ENCODE measurements at regions not wholly inside any gene's neighbourhood (a gene's known extent, or its start where the extent isn't known, plus 50 kb on each side); places are given as distances from the start of the nearest gene placed in this dataset.

DNA sequence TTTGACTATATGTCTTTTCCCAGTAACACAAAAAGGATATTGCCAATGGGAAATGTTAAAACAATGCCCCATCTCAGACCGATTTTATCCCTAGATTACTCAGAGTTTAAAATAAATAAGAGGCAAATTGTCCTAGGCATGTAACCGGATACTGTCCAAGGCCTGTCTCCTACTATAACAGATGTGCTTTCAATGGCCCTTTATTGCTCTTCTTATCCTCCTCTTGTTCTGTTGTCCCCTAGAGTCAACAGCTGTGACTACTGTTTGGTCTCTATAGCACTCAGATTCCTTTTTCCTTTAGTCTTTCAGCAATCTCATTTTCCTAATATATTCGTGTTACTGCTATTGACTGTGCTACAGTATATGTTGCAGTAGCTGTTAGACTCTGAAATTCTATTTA is 66.8 kb upstream of the PLS3 start:
- 17% methylated on average over 3 of the region's 3 CpGs for WGBS (ENCODE audit: insufficient coverage, insufficient replicate concordance, low lambda C conversion rate, missing lambda C conversion rate)
- no peak for TF ChIP-seq PAX5 (IDR thresholded peaks at IDR 0.05; ENCODE audit: borderline replicate concordance, low read depth, low read length)
- TF ChIP-seq, protein P1, sequence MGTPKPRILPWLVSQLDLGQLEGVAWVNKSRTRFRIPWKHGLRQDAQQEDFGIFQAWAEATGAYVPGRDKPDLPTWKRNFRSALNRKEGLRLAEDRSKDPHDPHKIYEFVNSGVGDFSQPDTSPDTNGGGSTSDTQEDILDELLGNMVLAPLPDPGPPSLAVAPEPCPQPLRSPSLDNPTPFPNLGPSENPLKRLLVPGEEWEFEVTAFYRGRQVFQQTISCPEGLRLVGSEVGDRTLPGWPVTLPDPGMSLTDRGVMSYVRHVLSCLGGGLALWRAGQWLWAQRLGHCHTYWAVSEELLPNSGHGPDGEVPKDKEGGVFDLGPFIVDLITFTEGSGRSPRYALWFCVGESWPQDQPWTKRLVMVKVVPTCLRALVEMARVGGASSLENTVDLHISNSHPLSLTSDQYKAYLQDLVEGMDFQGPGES (IDR thresholded peaks at IDR 0.05): no peak
- TF ChIP-seq NFXL1 (IDR thresholded peaks at IDR 0.05; ENCODE audit: borderline replicate concordance): no peak
- no peak for TF ChIP-seq IKZF2 (IDR thresholded peaks at IDR 0.05)
- TF ChIP-seq ZBED1 (IDR thresholded peaks at IDR 0.05; ENCODE audit: borderline replicate concordance): no peak
- TF ChIP-seq, protein P2, sequence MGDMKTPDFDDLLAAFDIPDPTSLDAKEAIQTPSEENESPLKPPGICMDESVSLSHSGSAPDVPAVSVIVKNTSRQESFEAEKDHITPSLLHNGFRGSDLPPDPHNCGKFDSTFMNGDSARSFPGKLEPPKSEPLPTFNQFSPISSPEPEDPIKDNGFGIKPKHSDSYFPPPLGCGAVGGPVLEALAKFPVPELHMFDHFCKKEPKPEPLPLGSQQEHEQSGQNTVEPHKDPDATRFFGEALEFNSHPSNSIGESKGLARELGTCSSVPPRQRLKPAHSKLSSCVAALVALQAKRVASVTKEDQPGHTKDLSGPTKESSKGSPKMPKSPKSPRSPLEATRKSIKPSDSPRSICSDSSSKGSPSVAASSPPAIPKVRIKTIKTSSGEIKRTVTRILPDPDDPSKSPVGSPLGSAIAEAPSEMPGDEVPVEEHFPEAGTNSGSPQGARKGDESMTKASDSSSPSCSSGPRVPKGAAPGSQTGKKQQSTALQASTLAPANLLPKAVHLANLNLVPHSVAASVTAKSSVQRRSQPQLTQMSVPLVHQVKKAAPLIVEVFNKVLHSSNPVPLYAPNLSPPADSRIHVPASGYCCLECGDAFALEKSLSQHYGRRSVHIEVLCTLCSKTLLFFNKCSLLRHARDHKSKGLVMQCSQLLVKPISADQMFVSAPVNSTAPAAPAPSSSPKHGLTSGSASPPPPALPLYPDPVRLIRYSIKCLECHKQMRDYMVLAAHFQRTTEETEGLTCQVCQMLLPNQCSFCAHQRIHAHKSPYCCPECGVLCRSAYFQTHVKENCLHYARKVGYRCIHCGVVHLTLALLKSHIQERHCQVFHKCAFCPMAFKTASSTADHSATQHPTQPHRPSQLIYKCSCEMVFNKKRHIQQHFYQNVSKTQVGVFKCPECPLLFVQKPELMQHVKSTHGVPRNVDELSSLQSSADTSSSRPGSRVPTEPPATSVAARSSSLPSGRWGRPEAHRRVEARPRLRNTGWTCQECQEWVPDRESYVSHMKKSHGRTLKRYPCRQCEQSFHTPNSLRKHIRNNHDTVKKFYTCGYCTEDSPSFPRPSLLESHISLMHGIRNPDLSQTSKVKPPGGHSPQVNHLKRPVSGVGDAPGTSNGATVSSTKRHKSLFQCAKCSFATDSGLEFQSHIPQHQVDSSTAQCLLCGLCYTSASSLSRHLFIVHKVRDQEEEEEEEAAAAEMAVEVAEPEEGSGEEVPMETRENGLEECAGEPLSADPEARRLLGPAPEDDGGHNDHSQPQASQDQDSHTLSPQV (IDR thresholded peaks at IDR 0.05): no peak
- TF ChIP-seq, protein P3, sequence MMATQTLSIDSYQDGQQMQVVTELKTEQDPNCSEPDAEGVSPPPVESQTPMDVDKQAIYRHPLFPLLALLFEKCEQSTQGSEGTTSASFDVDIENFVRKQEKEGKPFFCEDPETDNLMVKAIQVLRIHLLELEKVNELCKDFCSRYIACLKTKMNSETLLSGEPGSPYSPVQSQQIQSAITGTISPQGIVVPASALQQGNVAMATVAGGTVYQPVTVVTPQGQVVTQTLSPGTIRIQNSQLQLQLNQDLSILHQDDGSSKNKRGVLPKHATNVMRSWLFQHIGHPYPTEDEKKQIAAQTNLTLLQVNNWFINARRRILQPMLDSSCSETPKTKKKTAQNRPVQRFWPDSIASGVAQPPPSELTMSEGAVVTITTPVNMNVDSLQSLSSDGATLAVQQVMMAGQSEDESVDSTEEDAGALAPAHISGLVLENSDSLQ (IDR thresholded peaks at IDR 0.05): no peak
- TF ChIP-seq SREBF1 (IDR thresholded peaks at IDR 0.05; ENCODE audit: low read length): no peak
- TF ChIP-seq ASH2L (IDR thresholded peaks at IDR 0.05; ENCODE audit: borderline replicate concordance, low read depth): no peak
- TF ChIP-seq, protein P4, sequence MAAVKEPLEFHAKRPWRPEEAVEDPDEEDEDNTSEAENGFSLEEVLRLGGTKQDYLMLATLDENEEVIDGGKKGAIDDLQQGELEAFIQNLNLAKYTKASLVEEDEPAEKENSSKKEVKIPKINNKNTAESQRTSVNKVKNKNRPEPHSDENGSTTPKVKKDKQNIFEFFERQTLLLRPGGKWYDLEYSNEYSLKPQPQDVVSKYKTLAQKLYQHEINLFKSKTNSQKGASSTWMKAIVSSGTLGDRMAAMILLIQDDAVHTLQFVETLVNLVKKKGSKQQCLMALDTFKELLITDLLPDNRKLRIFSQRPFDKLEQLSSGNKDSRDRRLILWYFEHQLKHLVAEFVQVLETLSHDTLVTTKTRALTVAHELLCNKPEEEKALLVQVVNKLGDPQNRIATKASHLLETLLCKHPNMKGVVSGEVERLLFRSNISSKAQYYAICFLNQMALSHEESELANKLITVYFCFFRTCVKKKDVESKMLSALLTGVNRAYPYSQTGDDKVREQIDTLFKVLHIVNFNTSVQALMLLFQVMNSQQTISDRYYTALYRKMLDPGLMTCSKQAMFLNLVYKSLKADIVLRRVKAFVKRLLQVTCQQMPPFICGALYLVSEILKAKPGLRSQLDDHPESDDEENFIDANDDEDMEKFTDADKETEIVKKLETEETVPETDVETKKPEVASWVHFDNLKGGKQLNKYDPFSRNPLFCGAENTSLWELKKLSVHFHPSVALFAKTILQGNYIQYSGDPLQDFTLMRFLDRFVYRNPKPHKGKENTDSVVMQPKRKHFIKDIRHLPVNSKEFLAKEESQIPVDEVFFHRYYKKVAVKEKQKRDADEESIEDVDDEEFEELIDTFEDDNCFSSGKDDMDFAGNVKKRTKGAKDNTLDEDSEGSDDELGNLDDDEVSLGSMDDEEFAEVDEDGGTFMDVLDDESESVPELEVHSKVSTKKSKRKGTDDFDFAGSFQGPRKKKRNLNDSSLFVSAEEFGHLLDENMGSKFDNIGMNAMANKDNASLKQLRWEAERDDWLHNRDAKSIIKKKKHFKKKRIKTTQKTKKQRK (IDR thresholded peaks at IDR 0.05; ENCODE audit: low read depth, low read length): no peak
- TF ChIP-seq SPI1 (IDR thresholded peaks at IDR 0.05; ENCODE audit: borderline replicate concordance, insufficient read depth, low read depth, low read length): no peak
- TF ChIP-seq CEBPB (IDR thresholded peaks at IDR 0.05; ENCODE audit: borderline replicate concordance in 1 of 2, low read depth in 2 of 2, low read length in 2 of 2): no peak
- TF ChIP-seq EED (IDR thresholded peaks at IDR 0.05; ENCODE audit: low read depth): no peak

More for the DNA sequence above, 66.8 kb upstream of the PLS3 start:
- SMC1A ChIA-PET (ENCODE audit: uncharacterized antibody, unreplicated experiment): interaction anchor here (0.8 to 1.0 kb wide), 2 partner anchors 9 to 34 kb away, joined by 3 read pairs; no protein-coding TSS in a partner anchor
- FAIRE-seq (no peak), DNase-seq (ENCODE audit: low read depth, low spot score) (no peak), ATAC-seq (no peak)
- POLR2A ChIA-PET: interaction anchor here (0.9 kb wide), 1 partner anchor 9 kb away, joined by 3 read pairs; no protein-coding TSS in a partner anchor
- Histone ChIP-seq H3K4me1 (ENCODE audit: control insufficient read depth, insufficient read depth, low read length) (no peaks in the 10 kb centered on the region), H3K27me3 (replicated peaks in 1 of 2; ENCODE audit: control insufficient read depth in 2 of 2, insufficient read depth in 2 of 2, low read length in 1 of 2) (no peaks in the 10 kb centered on the region), H3K4me3 (no peak overlapping the region), H4K20me1 (ENCODE audit: control insufficient read depth, insufficient read depth) (0 out of 2 replicates have a peak, but pooled peaks cover 2% of the 10 kb centered on the region), H3K9me3 (replicated peaks; ENCODE audit: control insufficient read depth, insufficient read depth, low read length) (no peaks in the 10 kb centered on the region), H3K4me2 (ENCODE audit: control insufficient read depth, insufficient read depth) (no peak overlapping the region), H3K79me2 (ENCODE audit: control insufficient read depth, insufficient read depth, low read length) (no peaks in the 10 kb centered on the region), H2AFZ (ENCODE audit: control insufficient read depth, low read depth, low read length) (no peak overlapping the region), H3K27ac (ENCODE audit: control insufficient read depth, insufficient read depth) (no peak overlapping the region), H3K9ac (ENCODE audit: control insufficient read depth, insufficient read depth, low read length) (no peak overlapping the region), H3K36me3 (ENCODE audit: control insufficient read depth in 2 of 2, insufficient read depth in 2 of 2, low read length in 1 of 2) (no peaks in the 10 kb centered on the region)
- CTCF ChIA-PET: interaction anchor here (0.9 kb wide), 1 partner anchor 149 kb away, joined by 3 read pairs; no protein-coding TSS in a partner anchor
- intact Hi-C loops (cut with micrococcal nuclease; ENCODE audit: unreplicated experiment) (no loop called here), in situ Hi-C loops (cut with MboI) (no loop called here)
- RAD21 ChIA-PET (ENCODE audit: unreplicated experiment): no interaction called here
- no TSS peak for BruUV-seq (replicated peaks)
